ENCODE measurements at regions not wholly inside any gene's neighbourhood (a gene's known extent, or its start where the extent isn't known, plus 50 kb on each side); places are given as distances from the start of the nearest gene placed in this dataset.

DNA sequence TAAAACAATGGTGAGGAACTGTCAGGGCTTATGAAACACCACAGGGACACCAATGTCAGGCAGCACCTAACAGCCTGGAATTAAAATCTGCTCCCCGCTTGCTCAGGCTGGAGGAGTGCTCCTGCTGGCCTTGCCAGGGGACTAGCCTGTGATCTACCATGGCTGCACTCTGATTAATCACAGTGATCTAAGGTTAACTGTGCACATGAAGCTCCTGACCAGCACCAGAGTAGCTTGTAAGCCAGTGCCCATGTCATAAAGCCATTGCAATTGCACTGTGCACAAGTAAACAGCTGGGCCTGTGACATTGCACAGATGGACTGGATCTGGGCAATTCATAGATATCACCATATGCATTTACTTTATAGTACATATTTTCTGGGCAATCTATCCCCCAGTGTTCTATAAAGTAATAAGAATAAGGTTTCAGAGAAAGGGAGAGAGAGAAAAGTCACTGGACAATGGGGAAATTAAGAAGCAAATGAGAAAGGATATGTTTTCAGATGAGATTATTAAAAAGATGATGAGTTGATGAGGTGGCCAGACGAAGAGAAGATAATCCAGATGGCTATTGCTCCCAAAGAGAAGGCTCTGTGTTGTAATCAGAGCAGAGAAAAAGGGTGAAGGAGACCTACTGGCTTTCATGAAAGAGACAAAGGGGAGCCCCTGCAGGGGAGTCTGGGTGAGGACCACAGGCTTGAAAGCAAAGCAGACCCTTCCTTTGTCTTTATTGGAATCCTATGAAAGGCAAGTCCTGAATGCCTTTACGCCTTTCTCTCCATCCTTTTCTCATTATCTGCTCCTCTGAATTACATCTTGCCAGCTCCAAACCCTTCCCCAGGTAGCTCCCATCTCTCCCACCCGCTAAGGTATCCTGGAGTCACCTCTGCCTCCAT lies 145.8 kb downstream of the SLC38A6 start:
- Mint-ChIP-seq H3K4me1 (no peaks in the 10 kb centered on the region), H3K4me3 (no peak overlapping the region), H3K27me3 (peaks cover 16 to 19% of the 10 kb centered on the region in 2 donors), H3K9me3 (no peaks in the 10 kb centered on the region), H3K36me3 (no peaks in the 10 kb centered on the region), H3K27ac (no peak overlapping the region)
- CTCF ChIA-PET = interaction anchor here in 1 of 2 donors (0.6 kb wide), 1 partner anchor 83 kb away, joined by 3 read pairs; no protein-coding TSS in a partner anchor
- Histone ChIP-seq H3K4me3 (ENCODE audit: control insufficient read depth in 1 of 2, extremely low read depth in 1 of 2, low read length in 1 of 2) (no peak overlapping the region), H3K27me3 (replicated peaks in 1 of 2; ENCODE audit: control insufficient read depth in 2 of 2, extremely low read depth in 1 of 2, insufficient read depth in 2 of 2, low read length in 1 of 2) (peaks cover 0 to 11% of the 10 kb centered on the region in 2 experiments), H3K36me3 (ENCODE audit: control insufficient read depth in 2 of 2, extremely low read depth in 1 of 2, insufficient read depth in 1 of 2, low read length in 1 of 2) (no peaks in the 10 kb centered on the region), H3K27ac (ENCODE audit: low read length) (no peak overlapping the region), H3K9me3 (no peaks in the 10 kb centered on the region), H3K4me1 (ENCODE audit: control insufficient read depth in 1 of 2, extremely low read depth in 1 of 2, insufficient read depth in 2 of 2, low read length in 2 of 2) (no peaks in the 10 kb centered on the region)
- 86% methylated on average over 3 of the region's 4 CpGs for WGBS (ENCODE audit: insufficient coverage)
- ATAC-seq (replicated peaks in 1 of 4) (no peak), DNase-seq (no peak)
- POLR2A ChIA-PET = interaction anchor here in 1 of 2 donors (0.6 kb wide), 1 partner anchor 1543 kb away, joined by 3 read pairs; no protein-coding TSS in a partner anchor

- CTCF ChIA-PET = interaction anchor here in 1 of 2 donors (0.6 kb wide), 1 partner anchor 84 kb away, joined by 3 read pairs; no protein-coding TSS in a partner anchor
- Histone ChIP-seq H3K4me3 (ENCODE audit: control insufficient read depth in 1 of 2, extremely low read depth in 1 of 2, low read length in 1 of 2) (no peak overlapping the region), H3K36me3 (ENCODE audit: control insufficient read depth in 2 of 2, extremely low read depth in 1 of 2, insufficient read depth in 1 of 2, low read length in 1 of 2) (no peaks in the 10 kb centered on the region), H3K27me3 (replicated peaks in 1 of 2; ENCODE audit: control insufficient read depth in 2 of 2, extremely low read depth in 1 of 2, insufficient read depth in 2 of 2, low read length in 1 of 2) (peaks cover 0 to 11% of the 10 kb centered on the region in 2 experiments), H3K27ac (ENCODE audit: low read length) (no peak overlapping the region), H3K4me1 (ENCODE audit: control insufficient read depth in 1 of 2, extremely low read depth in 1 of 2, insufficient read depth in 2 of 2, low read length in 2 of 2) (no peaks in the 10 kb centered on the region), H3K9me3 (no peaks in the 10 kb centered on the region)
- DNase-seq = no peak
- H3K9me3 Mint-ChIP-seq = peaks cover 0 to 4% (median 0%) of the 10 kb centered on the region in 3 donors
- POLR2A ChIA-PET = no interaction called here
- peaks cover 16 to 19% of the 10 kb centered on the region in 2 donors for H3K27me3 Mint-ChIP-seq
- H3K36me3 Mint-ChIP-seq = no peaks in the 10 kb centered on the region
- 18% methylated on average over 6 of the region's 10 CpGs for WGBS (ENCODE audit: insufficient coverage)
- no peak overlapping the region for H3K27ac Mint-ChIP-seq
- no peak overlapping the region for H3K4me3 Mint-ChIP-seq
- H3K4me1 Mint-ChIP-seq = no peaks in the 10 kb centered on the region
- ATAC-seq (replicated peaks in 1 of 4) = no peak
Observed at GRCh38 chr14:61125867-61126572, 145.0 kb downstream of the SLC38A6 start.

- Mint-ChIP-seq H3K4me3 (no peak overlapping the region), H3K4me1 (peaks cover 0 to 6% (median 0%) of the 10 kb centered on the region in 3 donors), H3K27ac (no peak overlapping the region), H3K36me3 (no peaks in the 10 kb centered on the region), H3K9me3 (peaks cover 0 to 5% (median 3%) of the 10 kb centered on the region in 3 donors), H3K27me3 (peaks cover 16 to 22% of the 10 kb centered on the region in 2 donors)
- H3K4me3 ChIP-seq (ENCODE audit: control insufficient read depth in 1 of 2, extremely low read depth in 1 of 2, low read length in 1 of 2) = no peak overlapping the region
- DNase-seq = no peak
- H3K27ac ChIP-seq (ENCODE audit: low read length) = no peak overlapping the region
- ChIA-PET POLR2A (no interaction called here), CTCF (no interaction called here)
- peaks cover 0 to 11% of the 10 kb centered on the region in 2 experiments for H3K27me3 ChIP-seq (replicated peaks in 1 of 2; ENCODE audit: control insufficient read depth in 2 of 2, extremely low read depth in 1 of 2, insufficient read depth in 2 of 2, low read length in 1 of 2)
- H3K4me1 ChIP-seq (ENCODE audit: control insufficient read depth in 1 of 2, extremely low read depth in 1 of 2, insufficient read depth in 2 of 2, low read length in 2 of 2) = no peaks in the 10 kb centered on the region
- 78% methylated on average over 5 of the region's 10 CpGs for whole genome bisulfite sequencing (ENCODE audit: insufficient coverage)
- no peaks in the 10 kb centered on the region for H3K9me3 ChIP-seq
- no peaks in the 10 kb centered on the region for H3K36me3 ChIP-seq (ENCODE audit: control insufficient read depth in 2 of 2, extremely low read depth in 1 of 2, insufficient read depth in 1 of 2, low read length in 1 of 2)
- ATAC-seq (replicated peaks in 1 of 4) = no peak
Observed at GRCh38 chr14:61125041-61125866, 144.2 kb downstream of the SLC38A6 start.

DNA sequence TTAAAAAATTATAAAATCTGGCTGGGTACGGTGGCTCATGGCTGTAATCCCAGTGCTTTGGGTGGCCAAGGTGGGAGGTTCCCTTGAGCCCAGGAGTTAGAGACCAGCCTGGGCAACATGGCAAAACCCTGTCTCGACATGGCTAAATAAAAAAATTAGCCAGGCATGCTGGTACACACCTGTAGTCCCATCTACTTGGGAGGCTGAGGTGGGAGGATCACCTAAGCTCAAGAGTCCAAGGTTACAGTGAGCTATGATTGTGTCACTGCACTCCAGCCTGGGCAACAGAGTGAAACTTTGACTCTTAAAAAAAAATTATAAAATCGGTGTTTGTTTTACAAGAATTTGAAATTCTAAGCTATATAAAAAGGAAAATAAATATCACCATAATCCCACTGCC lies 141.8 kb downstream of the SLC38A6 start:
- Histone ChIP-seq H3K4me1 (ENCODE audit: control insufficient read depth in 1 of 2, extremely low read depth in 1 of 2, insufficient read depth in 2 of 2, low read length in 2 of 2) (no peaks in the 10 kb centered on the region), H3K27ac (ENCODE audit: low read length) (no peak overlapping the region), H3K36me3 (ENCODE audit: control insufficient read depth in 2 of 2, extremely low read depth in 1 of 2, insufficient read depth in 1 of 2, low read length in 1 of 2) (no peaks in the 10 kb centered on the region), H3K9me3 (no peaks in the 10 kb centered on the region), H3K27me3 (replicated peaks in 1 of 2; ENCODE audit: control insufficient read depth in 2 of 2, extremely low read depth in 1 of 2, insufficient read depth in 2 of 2, low read length in 1 of 2) (peaks cover 0 to 7% of the 10 kb centered on the region in 2 experiments), H3K4me3 (ENCODE audit: control insufficient read depth in 1 of 2, extremely low read depth in 1 of 2, low read length in 1 of 2) (no peak overlapping the region)
- ChIA-PET POLR2A (no interaction called here), CTCF (no interaction called here)
- Mint-ChIP-seq H3K4me3 (no peak overlapping the region), H3K27ac (no peak overlapping the region), H3K27me3 (peaks cover 10 to 19% of the 10 kb centered on the region in 2 donors), H3K36me3 (no peaks in the 10 kb centered on the region), H3K9me3 (peaks cover 0 to 5% (median 4%) of the 10 kb centered on the region in 3 donors), H3K4me1 (peaks cover 0 to 7% (median 0%) of the 10 kb centered on the region in 3 donors)
- DNase-seq (no peak), ATAC-seq (replicated peaks in 1 of 4) (no peak)
- 80% methylated on average over 1 of the region's 3 CpGs for WGBS (ENCODE audit: insufficient coverage)

DNA sequence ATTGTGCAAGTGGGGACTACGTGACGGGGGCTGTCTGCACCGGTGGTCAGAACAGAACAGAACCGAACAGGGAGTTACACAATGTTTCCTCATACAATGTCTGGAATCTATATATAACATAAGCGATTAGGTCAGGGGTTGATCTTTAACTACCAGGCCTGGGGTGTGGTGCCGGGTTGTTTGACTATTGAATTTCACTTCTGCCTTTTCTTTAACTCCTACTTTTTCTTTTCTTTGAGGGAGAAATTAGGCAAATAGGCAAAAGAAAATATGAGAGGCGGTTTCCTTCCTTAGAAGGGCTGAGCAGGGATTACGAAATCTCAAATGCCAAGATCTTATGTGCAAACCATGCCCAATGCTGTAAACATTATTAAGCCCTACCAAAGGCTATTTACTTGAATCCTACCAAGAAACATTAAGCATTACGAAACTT lies 140.3 kb downstream of the SLC38A6 start:
- no CpG with 5 or more reads among the region's 9 CpGs for WGBS (ENCODE audit: insufficient coverage)
- no peak overlapping the region for H3K4me3 ChIP-seq (ENCODE audit: control insufficient read depth in 1 of 2, extremely low read depth in 1 of 2, low read length in 1 of 2)
- H3K9me3 ChIP-seq = no peaks in the 10 kb centered on the region
- no peak for ATAC-seq (replicated peaks in 1 of 4)
- H3K27me3 Mint-ChIP-seq = peaks cover 5 to 12% of the 10 kb centered on the region in 2 donors
- peaks cover 0 to 5% (median 4%) of the 10 kb centered on the region in 3 donors for H3K9me3 Mint-ChIP-seq
- no peak for DNase-seq
- H3K27me3 ChIP-seq (replicated peaks in 1 of 2; ENCODE audit: control insufficient read depth in 2 of 2, extremely low read depth in 1 of 2, insufficient read depth in 2 of 2, low read length in 1 of 2) = peaks cover 0 to 7% of the 10 kb centered on the region in 2 experiments
- no peaks in the 10 kb centered on the region for H3K36me3 ChIP-seq (ENCODE audit: control insufficient read depth in 2 of 2, extremely low read depth in 1 of 2, insufficient read depth in 1 of 2, low read length in 1 of 2)
- no peak overlapping the region for H3K27ac Mint-ChIP-seq
- no peak overlapping the region for H3K4me3 Mint-ChIP-seq
- H3K36me3 Mint-ChIP-seq = no peaks in the 10 kb centered on the region
- no peak overlapping the region for H3K27ac ChIP-seq (ENCODE audit: low read length)
- ChIA-PET POLR2A (no interaction called here), CTCF (no interaction called here)
- H3K4me1 Mint-ChIP-seq = peaks cover 0 to 7% (median 0%) of the 10 kb centered on the region in 3 donors
- H3K4me1 ChIP-seq (ENCODE audit: control insufficient read depth in 1 of 2, extremely low read depth in 1 of 2, insufficient read depth in 2 of 2, low read length in 2 of 2) = no peaks in the 10 kb centered on the region

DNA sequence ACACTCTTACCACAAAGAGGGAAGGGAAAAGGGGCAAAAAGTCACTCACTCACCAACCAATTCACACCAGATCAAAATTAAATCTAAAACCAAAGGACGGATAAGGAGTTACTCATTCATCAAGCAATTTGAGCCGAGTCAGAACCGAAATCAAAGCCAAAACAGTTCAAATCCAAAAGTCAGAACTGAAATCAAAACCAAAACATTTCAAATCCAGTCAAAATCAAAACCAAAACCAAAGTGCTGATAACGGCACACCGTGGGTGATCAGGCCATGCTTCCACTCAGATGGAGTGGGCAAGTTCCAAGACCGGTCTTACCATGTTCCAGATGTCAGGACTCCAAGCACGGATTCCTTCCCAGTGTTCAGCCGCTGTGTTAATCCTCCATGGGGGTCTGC lies 139.5 kb downstream of the SLC38A6 start:
- Histone ChIP-seq H3K4me1 (ENCODE audit: control insufficient read depth in 1 of 2, extremely low read depth in 1 of 2, insufficient read depth in 2 of 2, low read length in 2 of 2) (no peaks in the 10 kb centered on the region), H3K9me3 (no peaks in the 10 kb centered on the region), H3K4me3 (ENCODE audit: control insufficient read depth in 1 of 2, extremely low read depth in 1 of 2, low read length in 1 of 2) (no peak overlapping the region), H3K27ac (ENCODE audit: low read length) (no peak overlapping the region), H3K27me3 (replicated peaks in 1 of 2; ENCODE audit: control insufficient read depth in 2 of 2, extremely low read depth in 1 of 2, insufficient read depth in 2 of 2, low read length in 1 of 2) (peaks cover 0 to under 1% of the 10 kb centered on the region in 2 experiments), H3K36me3 (ENCODE audit: control insufficient read depth in 2 of 2, extremely low read depth in 1 of 2, insufficient read depth in 1 of 2, low read length in 1 of 2) (no peaks in the 10 kb centered on the region)
- ChIA-PET CTCF (no interaction called here), POLR2A (no interaction called here)
- no peaks in the 10 kb centered on the region for H3K36me3 Mint-ChIP-seq
- no peak overlapping the region for H3K27ac Mint-ChIP-seq
- H3K9me3 Mint-ChIP-seq = peaks cover 0 to 5% (median 4%) of the 10 kb centered on the region in 3 donors
- no peak overlapping the region for H3K4me3 Mint-ChIP-seq
- H3K27me3 Mint-ChIP-seq = peaks cover 0 to 12% of the 10 kb centered on the region in 2 donors
- DNase-seq = peak in 1 of 35 experiments; percentile 5
- no peak for ATAC-seq (replicated peaks in 1 of 4)
- 49% methylated on average over 6 of the region's 8 CpGs for WGBS (ENCODE audit: insufficient coverage)
- H3K4me1 Mint-ChIP-seq = peaks cover 0 to 7% (median 0%) of the 10 kb centered on the region in 3 donors

Data from T-cell (primary cell).